ENCODE measurements at regions not wholly inside any gene's neighbourhood (a gene's known extent, or its start where the extent isn't known, plus 50 kb on each side); places are given as distances from the start of the nearest gene placed in this dataset.

DNA sequence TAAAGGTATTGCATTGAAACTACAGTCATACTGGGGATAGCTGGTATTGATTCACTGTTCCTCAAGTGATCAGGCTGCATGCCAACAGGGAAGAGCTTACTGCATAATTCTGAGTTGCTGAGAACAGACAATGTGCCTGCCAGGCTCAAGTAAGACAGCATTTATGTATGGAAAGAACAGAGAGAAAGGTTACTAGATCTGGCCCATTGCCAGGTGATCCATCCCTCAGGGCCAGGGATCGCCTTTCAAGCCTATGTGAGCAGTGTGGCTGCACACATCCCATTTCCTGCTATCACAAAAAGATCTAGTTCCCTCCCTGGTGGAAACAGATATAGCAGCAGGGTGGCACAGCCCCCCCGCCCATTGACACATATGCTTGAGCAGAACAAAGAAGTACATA, 254.0 kb downstream of the TMA16 start (continued):
- TF ChIP-seq, protein P1, sequence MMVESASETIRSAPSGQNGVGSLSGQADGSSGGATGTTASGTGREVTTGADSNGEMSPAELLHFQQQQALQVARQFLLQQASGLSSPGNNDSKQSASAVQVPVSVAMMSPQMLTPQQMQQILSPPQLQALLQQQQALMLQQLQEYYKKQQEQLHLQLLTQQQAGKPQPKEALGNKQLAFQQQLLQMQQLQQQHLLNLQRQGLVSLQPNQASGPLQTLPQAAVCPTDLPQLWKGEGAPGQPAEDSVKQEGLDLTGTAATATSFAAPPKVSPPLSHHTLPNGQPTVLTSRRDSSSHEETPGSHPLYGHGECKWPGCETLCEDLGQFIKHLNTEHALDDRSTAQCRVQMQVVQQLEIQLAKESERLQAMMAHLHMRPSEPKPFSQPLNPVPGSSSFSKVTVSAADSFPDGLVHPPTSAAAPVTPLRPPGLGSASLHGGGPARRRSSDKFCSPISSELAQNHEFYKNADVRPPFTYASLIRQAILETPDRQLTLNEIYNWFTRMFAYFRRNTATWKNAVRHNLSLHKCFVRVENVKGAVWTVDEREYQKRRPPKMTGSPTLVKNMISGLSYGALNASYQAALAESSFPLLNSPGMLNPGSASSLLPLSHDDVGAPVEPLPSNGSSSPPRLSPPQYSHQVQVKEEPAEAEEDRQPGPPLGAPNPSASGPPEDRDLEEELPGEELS (CRISPR knock-in tag; IDR thresholded peaks at IDR 0.05) = no peak
- no peak for TF ChIP-seq ZNF423 (CRISPR knock-in tag; IDR thresholded peaks at IDR 0.05)
- no peak for TF ChIP-seq NFE2L1 (CRISPR knock-in tag; IDR thresholded peaks at IDR 0.05)
- TF ChIP-seq GABPB1 (CRISPR knock-in tag; IDR thresholded peaks at IDR 0.05) = no peak
- TF ChIP-seq ZNF416 (CRISPR knock-in tag; IDR thresholded peaks at IDR 0.05) = no peak
- TF ChIP-seq NFYB (CRISPR knock-in tag; conservative IDR thresholded peaks at IDR 0.05; ENCODE audit: low read depth) = no peak
- TF ChIP-seq CREB1 (CRISPR knock-in tag; IDR thresholded peaks at IDR 0.05) = no peak
- no peak for TF ChIP-seq ZNF396 (CRISPR knock-in tag; IDR thresholded peaks at IDR 0.05; ENCODE audit: borderline replicate concordance)
- no peak for TF ChIP-seq HMGA2 (CRISPR knock-in tag; IDR thresholded peaks at IDR 0.05)
- TF ChIP-seq, protein P2, sequence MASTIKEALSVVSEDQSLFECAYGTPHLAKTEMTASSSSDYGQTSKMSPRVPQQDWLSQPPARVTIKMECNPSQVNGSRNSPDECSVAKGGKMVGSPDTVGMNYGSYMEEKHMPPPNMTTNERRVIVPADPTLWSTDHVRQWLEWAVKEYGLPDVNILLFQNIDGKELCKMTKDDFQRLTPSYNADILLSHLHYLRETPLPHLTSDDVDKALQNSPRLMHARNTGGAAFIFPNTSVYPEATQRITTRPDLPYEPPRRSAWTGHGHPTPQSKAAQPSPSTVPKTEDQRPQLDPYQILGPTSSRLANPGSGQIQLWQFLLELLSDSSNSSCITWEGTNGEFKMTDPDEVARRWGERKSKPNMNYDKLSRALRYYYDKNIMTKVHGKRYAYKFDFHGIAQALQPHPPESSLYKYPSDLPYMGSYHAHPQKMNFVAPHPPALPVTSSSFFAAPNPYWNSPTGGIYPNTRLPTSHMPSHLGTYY (CRISPR knock-in tag; IDR thresholded peaks at IDR 0.05) = no peak

DNA sequence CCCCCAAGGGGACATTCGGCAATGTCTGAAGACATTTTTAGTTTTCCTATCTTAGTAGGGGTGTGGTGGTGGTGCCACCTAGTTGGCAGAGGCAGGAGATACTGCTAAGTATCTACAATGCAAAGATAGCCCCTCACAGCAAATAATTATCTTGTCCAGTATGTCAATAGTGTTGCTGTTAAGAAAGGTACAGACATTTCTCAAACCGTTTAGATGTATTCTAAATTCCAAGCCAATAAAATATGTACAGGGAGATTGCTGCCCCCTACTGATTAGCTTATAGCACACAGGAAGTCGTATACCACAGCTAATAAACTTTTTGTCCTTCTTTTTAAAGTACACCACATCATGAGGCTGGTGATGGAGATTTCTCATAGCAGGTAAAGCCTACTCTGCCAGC, 260.5 kb downstream of the TMA16 start:
- peak; percentile 73 for ATAC-seq
- Mint-ChIP-seq H3K9me3 (no peaks in the 10 kb centered on the region), H3K36me3 (no peaks in the 10 kb centered on the region), H3K27ac (no peak overlapping the region), H3K4me1 (no peaks in the 10 kb centered on the region), H3K27me3 (ENCODE audit: low read depth) (no peaks in the 10 kb centered on the region), H3K4me3 (no peak overlapping the region)
- no peak for DNase-seq (ENCODE audit: low spot score)
- ChIA-PET CTCF (interaction anchor here (0.6 to 1.3 kb wide), 2 partner anchors 93 to 204 kb away, joined by 4 to 5 read pairs; no protein-coding TSS in a partner anchor), POLR2A (no interaction called here)
- TF ChIP-seq CREB1 (CRISPR knock-in tag; IDR thresholded peaks at IDR 0.05) (no peak), EMX1 (CRISPR knock-in tag; IDR thresholded peaks at IDR 0.05) (no peak), ZBTB21 (CRISPR knock-in tag; IDR thresholded peaks at IDR 0.05; ENCODE audit: borderline replicate concordance) (no peak), OVOL2 (CRISPR knock-in tag; IDR thresholded peaks at IDR 0.05; ENCODE audit: borderline replicate concordance) (no peak), PRRX2 (CRISPR knock-in tag; IDR thresholded peaks at IDR 0.05) (no peak), SP1 (CRISPR knock-in tag; conservative IDR thresholded peaks at IDR 0.05) (no peak), NFATC4 (CRISPR knock-in tag; IDR thresholded peaks at IDR 0.05) (no peak), ELF4 (CRISPR knock-in tag; IDR thresholded peaks at IDR 0.05; ENCODE audit: low read depth) (no peak), MXD4 (CRISPR knock-in tag; IDR thresholded peaks at IDR 0.05; ENCODE audit: borderline replicate concordance) (no peak), ZNF121 (CRISPR knock-in tag; IDR thresholded peaks at IDR 0.05) (no peak)
- TF ChIP-seq, protein P3, sequence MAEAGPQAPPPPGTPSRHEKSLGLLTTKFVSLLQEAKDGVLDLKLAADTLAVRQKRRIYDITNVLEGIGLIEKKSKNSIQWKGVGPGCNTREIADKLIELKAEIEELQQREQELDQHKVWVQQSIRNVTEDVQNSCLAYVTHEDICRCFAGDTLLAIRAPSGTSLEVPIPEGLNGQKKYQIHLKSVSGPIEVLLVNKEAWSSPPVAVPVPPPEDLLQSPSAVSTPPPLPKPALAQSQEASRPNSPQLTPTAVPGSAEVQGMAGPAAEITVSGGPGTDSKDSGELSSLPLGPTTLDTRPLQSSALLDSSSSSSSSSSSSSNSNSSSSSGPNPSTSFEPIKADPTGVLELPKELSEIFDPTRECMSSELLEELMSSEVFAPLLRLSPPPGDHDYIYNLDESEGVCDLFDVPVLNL (CRISPR knock-in tag; IDR thresholded peaks at IDR 0.05; ENCODE audit: borderline replicate concordance, low read depth) = no peak
- TF ChIP-seq, protein P4, sequence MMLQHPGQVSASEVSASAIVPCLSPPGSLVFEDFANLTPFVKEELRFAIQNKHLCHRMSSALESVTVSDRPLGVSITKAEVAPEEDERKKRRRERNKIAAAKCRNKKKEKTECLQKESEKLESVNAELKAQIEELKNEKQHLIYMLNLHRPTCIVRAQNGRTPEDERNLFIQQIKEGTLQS (CRISPR knock-in tag; conservative IDR thresholded peaks at IDR 0.05) = no peak
- TF ChIP-seq, protein P5, sequence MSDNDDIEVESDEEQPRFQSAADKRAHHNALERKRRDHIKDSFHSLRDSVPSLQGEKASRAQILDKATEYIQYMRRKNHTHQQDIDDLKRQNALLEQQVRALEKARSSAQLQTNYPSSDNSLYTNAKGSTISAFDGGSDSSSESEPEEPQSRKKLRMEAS (CRISPR knock-in tag; IDR thresholded peaks at IDR 0.05) = no peak
- TF ChIP-seq, protein P6, sequence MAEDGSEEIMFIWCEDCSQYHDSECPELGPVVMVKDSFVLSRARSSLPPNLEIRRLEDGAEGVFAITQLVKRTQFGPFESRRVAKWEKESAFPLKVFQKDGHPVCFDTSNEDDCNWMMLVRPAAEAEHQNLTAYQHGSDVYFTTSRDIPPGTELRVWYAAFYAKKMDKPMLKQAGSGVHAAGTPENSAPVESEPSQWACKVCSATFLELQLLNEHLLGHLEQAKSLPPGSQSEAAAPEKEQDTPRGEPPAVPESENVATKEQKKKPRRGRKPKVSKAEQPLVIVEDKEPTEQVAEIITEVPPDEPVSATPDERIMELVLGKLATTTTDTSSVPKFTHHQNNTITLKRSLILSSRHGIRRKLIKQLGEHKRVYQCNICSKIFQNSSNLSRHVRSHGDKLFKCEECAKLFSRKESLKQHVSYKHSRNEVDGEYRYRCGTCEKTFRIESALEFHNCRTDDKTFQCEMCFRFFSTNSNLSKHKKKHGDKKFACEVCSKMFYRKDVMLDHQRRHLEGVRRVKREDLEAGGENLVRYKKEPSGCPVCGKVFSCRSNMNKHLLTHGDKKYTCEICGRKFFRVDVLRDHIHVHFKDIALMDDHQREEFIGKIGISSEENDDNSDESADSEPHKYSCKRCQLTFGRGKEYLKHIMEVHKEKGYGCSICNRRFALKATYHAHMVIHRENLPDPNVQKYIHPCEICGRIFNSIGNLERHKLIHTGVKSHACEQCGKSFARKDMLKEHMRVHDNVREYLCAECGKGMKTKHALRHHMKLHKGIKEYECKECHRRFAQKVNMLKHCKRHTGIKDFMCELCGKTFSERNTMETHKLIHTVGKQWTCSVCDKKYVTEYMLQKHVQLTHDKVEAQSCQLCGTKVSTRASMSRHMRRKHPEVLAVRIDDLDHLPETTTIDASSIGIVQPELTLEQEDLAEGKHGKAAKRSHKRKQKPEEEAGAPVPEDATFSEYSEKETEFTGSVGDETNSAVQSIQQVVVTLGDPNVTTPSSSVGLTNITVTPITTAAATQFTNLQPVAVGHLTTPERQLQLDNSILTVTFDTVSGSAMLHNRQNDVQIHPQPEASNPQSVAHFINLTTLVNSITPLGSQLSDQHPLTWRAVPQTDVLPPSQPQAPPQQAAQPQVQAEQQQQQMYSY (CRISPR knock-in tag; IDR thresholded peaks at IDR 0.05) = no peak
- TF ChIP-seq, protein P7, sequence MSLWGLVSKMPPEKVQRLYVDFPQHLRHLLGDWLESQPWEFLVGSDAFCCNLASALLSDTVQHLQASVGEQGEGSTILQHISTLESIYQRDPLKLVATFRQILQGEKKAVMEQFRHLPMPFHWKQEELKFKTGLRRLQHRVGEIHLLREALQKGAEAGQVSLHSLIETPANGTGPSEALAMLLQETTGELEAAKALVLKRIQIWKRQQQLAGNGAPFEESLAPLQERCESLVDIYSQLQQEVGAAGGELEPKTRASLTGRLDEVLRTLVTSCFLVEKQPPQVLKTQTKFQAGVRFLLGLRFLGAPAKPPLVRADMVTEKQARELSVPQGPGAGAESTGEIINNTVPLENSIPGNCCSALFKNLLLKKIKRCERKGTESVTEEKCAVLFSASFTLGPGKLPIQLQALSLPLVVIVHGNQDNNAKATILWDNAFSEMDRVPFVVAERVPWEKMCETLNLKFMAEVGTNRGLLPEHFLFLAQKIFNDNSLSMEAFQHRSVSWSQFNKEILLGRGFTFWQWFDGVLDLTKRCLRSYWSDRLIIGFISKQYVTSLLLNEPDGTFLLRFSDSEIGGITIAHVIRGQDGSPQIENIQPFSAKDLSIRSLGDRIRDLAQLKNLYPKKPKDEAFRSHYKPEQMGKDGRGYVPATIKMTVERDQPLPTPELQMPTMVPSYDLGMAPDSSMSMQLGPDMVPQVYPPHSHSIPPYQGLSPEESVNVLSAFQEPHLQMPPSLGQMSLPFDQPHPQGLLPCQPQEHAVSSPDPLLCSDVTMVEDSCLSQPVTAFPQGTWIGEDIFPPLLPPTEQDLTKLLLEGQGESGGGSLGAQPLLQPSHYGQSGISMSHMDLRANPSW (CRISPR knock-in tag; conservative IDR thresholded peaks at IDR 0.05; ENCODE audit: low read depth) = no peak

Measured in WTC11 (cell line).